ENCODE measurements at regions not wholly inside any gene's neighbourhood (a gene's known extent, or its start where the extent isn't known, plus 50 kb on each side); places are given as distances from the start of the nearest gene placed in this dataset.

- DNase-seq (ENCODE audit: low spot score), result no peak
- no peak for TF ChIP-seq CTCF (IDR thresholded peaks at IDR 0.05; ENCODE audit: extremely low read depth, missing control alignments)
These were observed 213.4 kb upstream of the EOMES start for GRCh38 chr3:27935492-27935891.

GRCh38 chr3:27939521-27939920 is 217.4 kb upstream of the EOMES start:
- no peak for TF ChIP-seq CTCF (IDR thresholded peaks at IDR 0.05; ENCODE audit: extremely low read depth, missing control alignments)
- DNase-seq (ENCODE audit: low spot score), result no peak

GRCh38 chr3:27939940-27940339 is 217.8 kb upstream of the EOMES start:
- no peak for DNase-seq (ENCODE audit: low spot score)
- TF ChIP-seq CTCF (IDR thresholded peaks at IDR 0.05; ENCODE audit: extremely low read depth, missing control alignments), result no peak

GRCh38 chr3:27943106-27943505 is 221.0 kb upstream of the EOMES start:
- TF ChIP-seq CTCF (IDR thresholded peaks at IDR 0.05; ENCODE audit: extremely low read depth, missing control alignments), result no peak
- DNase-seq (ENCODE audit: low spot score), result peak; percentile 5

GRCh38 chr3:27945229-27945628 is 223.1 kb upstream of the EOMES start:
- no peak for TF ChIP-seq CTCF (IDR thresholded peaks at IDR 0.05; ENCODE audit: extremely low read depth, missing control alignments)
- DNase-seq (ENCODE audit: low spot score), result no peak

GRCh38 chr3:27960133-27960532 is 238.0 kb upstream of the EOMES start:
- no peak for DNase-seq (ENCODE audit: low spot score)
- no peak for TF ChIP-seq CTCF (IDR thresholded peaks at IDR 0.05; ENCODE audit: extremely low read depth, missing control alignments)

GRCh38 chr3:27963519-27963918 is 241.4 kb upstream of the EOMES start:
- no peak for DNase-seq (ENCODE audit: low spot score)
- no peak for TF ChIP-seq CTCF (IDR thresholded peaks at IDR 0.05; ENCODE audit: extremely low read depth, missing control alignments)
